Neutrophil (primary cell): ENCODE measurements at regions not wholly inside any gene's neighbourhood (a gene's known extent, or its start where the extent isn't known, plus 50 kb on each side); places are given as distances from the start of the nearest gene placed in this dataset.

Source experiments
- H3K27ac ChIP-seq: fragments of 200-600 bp; sonication (generic); 2 replicates; pipeline ENCODE4 v1.5.1; 2016; ENCODE audit warnings: mild to moderate bottlenecking, moderate library complexity
- H3K27me3 ChIP-seq: fragments of 200-600 bp; sonication (generic); 2 replicates; pipeline ENCODE4 v1.6.0; 2016; ENCODE audit warnings: mild to moderate bottlenecking
- H3K36me3 ChIP-seq: fragments of 200-600 bp; sonication (generic); 2 replicates; pipeline ENCODE4 v1.5.1; 2017
- H3K4me1 ChIP-seq, 2 experiments: fragments of 200-600 bp in 1 of 2; sonication (generic) in 1 of 2; 1 replicate in 1 of 2; 2 replicates in 1 of 2; pipeline versions ENCODE4 v1.5.1 to v1.6.1; 2013 to 2016; ENCODE audit warnings: low read depth in 1 of 2, low read length in 1 of 2, mild to moderate bottlenecking in 1 of 2, moderate library complexity in 1 of 2; ENCODE audit not compliant: control insufficient read depth in 1 of 2, insufficient read depth in 1 of 2
- H3K4me3 ChIP-seq, 2 experiments: fragments of 200-600 bp in 1 of 2; sonication (generic) in 1 of 2; 1 replicate in 1 of 2; 2 replicates in 1 of 2; pipeline ENCODE4 v1.5.1; 2013 to 2016; ENCODE audit warnings: low read depth in 1 of 2, low read length in 1 of 2, mild to moderate bottlenecking in 1 of 2, moderate library complexity in 1 of 2
- H3K9me3 ChIP-seq: fragments of 200-600 bp; sonication (generic); 2 replicates; pipeline ENCODE4 v1.5.1; 2016
- TF ChIP-seq, protein P1 (sequence below): fragments of 200-600 bp; sonication (generic); IDR thresholded peaks from 2 replicates; pipeline ENCODE4 v1.5.1; 2016; ENCODE audit warnings: antibody characterized with exemption

DNA sequence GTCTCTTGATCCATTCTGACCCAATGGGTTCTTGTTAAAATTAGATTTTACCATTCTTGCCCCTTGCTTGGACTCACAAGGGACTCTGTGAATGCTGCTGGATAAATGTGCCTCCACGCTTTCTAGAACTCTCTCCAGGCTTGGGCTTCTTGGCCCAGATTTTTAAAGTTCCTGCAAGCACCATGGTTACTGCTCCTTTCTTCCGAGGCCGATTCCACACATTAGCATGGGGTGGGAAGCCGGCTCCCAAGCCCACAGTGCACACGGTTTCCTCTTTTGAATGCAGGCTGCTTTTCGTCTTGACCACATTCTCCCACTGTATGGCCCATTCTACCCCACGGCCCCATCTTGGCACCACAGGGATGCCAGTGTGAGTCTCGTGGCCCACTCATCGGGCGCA is 174.3 kb upstream of the PITRM1 start:
- peaks cover 12% of the 10 kb centered on the region for H3K27me3 ChIP-seq
- no peak overlapping the region for H3K27ac ChIP-seq
- H3K36me3 ChIP-seq: no peaks in the 10 kb centered on the region
- H3K4me1 ChIP-seq: no peaks in the 10 kb centered on the region
- TF ChIP-seq, protein P1, sequence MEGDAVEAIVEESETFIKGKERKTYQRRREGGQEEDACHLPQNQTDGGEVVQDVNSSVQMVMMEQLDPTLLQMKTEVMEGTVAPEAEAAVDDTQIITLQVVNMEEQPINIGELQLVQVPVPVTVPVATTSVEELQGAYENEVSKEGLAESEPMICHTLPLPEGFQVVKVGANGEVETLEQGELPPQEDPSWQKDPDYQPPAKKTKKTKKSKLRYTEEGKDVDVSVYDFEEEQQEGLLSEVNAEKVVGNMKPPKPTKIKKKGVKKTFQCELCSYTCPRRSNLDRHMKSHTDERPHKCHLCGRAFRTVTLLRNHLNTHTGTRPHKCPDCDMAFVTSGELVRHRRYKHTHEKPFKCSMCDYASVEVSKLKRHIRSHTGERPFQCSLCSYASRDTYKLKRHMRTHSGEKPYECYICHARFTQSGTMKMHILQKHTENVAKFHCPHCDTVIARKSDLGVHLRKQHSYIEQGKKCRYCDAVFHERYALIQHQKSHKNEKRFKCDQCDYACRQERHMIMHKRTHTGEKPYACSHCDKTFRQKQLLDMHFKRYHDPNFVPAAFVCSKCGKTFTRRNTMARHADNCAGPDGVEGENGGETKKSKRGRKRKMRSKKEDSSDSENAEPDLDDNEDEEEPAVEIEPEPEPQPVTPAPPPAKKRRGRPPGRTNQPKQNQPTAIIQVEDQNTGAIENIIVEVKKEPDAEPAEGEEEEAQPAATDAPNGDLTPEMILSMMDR: no peak
- H3K4me3 ChIP-seq: no peak overlapping the region
- H3K9me3 ChIP-seq: no peaks in the 10 kb centered on the region

DNA sequence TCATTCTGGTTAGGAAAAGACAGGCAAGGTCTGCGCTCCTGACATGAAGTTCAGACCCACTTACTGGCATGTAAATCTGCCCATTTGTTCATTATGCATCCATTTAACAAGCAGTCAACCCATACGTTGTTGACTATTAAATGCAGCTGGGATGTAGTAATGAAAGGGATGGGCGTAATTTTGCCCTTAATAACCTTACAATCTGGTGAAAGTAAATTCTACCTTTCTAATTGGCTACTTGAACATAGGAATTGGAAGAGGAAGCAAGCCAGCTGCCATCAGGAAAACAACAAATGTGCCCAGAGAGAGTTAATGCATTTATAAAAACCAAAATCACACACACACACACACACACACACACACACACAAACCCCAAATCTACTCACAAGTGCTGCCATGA is 170.2 kb upstream of the PITRM1 start:
- Histone ChIP-seq H3K27ac (no peak overlapping the region), H3K36me3 (no peaks in the 10 kb centered on the region), H3K4me1 (no peaks in the 10 kb centered on the region), H3K4me3 (no peak overlapping the region), H3K27me3 (peaks cover 6% of the 10 kb centered on the region), H3K9me3 (no peaks in the 10 kb centered on the region)
- TF ChIP-seq, protein P1: no peak

DNA sequence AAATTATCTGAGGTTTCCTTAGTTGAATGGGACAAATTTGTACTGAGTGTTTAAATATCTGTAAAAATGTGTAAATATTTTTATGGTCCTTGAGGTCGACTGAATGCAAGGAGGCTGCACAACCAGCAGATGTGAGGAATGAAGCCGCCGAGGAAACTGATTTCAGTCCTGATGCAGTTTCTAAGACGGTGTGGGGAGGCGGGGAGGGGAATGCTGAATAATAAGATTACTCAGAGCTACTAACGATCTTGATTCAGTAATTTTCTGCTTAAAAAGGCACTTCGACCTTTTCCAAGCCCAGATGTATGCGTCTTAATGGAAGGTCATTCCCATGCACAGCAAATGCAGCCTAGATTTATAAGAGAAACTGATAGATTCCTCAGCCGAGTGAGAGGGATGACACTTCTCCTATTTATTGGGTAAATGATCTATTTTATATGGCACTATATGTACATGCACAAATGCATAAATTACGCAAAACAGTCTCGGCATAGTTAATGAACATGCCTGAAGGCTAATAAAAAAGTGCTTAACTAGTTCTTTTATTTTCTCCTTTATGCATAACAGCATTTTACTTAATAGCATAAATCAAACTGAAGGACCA is 167.6 kb upstream of the PITRM1 start:
- TF ChIP-seq, protein P1: no peak

DNA sequence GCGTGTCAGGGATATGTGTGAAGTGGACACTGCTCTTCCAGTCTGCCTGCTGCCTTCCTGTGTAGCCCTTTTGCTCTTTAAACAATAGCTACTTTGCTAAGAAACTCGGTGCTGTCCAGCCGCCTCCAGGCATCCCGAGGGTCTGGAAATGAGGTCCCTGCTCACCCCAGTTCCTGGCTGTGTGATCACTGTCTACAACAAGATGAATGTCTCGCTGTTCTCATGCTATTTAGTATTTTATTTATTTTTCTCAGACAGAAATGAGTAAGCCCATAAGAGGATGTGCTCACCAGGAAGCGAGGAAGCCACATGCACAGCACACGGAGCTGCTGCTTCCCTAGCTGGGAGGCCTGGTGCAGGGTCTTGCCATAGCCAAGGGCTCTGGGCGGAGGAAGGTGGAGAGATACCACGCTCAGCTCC is 167.0 kb upstream of the PITRM1 start:
- H3K9me3 ChIP-seq: no peaks in the 10 kb centered on the region
- TF ChIP-seq, protein P1: no peak
- H3K27ac ChIP-seq: no peak overlapping the region
- H3K36me3 ChIP-seq: no peaks in the 10 kb centered on the region
- peaks cover 6% of the 10 kb centered on the region for H3K27me3 ChIP-seq
- no peaks in the 10 kb centered on the region for H3K4me1 ChIP-seq
- H3K4me3 ChIP-seq: no peak overlapping the region

More for the DNA sequence above, 167.6 kb upstream of the PITRM1 start:
- H3K36me3 ChIP-seq: no peaks in the 10 kb centered on the region
- H3K4me3 ChIP-seq: no peak overlapping the region
- no peaks in the 10 kb centered on the region for H3K9me3 ChIP-seq
- no peaks in the 10 kb centered on the region for H3K4me1 ChIP-seq
- H3K27me3 ChIP-seq: peaks cover 6% of the 10 kb centered on the region
- H3K27ac ChIP-seq: no peak overlapping the region

DNA sequence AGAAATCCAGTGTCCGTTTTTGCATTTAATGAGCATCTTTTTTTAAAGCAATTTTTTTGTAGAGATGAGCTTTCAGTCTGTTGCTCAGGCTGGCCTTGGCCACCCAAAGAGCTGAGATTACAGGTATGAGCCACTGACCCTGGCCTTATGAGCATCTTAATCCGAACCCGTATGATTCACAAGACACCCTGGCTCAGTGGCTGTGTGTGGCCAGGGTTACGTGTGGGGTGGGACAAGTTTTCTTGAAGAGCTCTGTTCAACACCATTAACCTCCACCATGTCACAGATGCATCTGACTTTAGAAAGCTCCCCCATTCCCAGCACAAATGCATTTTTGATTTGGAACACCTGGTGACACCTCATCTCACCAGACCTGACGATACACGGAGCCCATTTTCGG is 166.5 kb upstream of the PITRM1 start:
- H3K27me3 ChIP-seq: peaks cover 6% of the 10 kb centered on the region
- no peaks in the 10 kb centered on the region for H3K36me3 ChIP-seq
- no peak overlapping the region for H3K4me3 ChIP-seq
- no peaks in the 10 kb centered on the region for H3K4me1 ChIP-seq
- H3K9me3 ChIP-seq: no peaks in the 10 kb centered on the region
- H3K27ac ChIP-seq: no peak overlapping the region
- TF ChIP-seq, protein P1: no peak
